ENCODE measurements at regions not wholly inside any gene's neighbourhood (a gene's known extent, or its start where the extent isn't known, plus 50 kb on each side); places are given as distances from the start of the nearest gene placed in this dataset.
"Not testable (repeated sequence)": the region's sequence is repeated elsewhere in the genome, so short reads cannot be mapped to it uniquely, and the experiment has no call there.

- no peak overlapping the region for H2AFZ ChIP-seq (ENCODE audit: low read length)
- H3K4me3 ChIP-seq (ENCODE audit: insufficient read depth, low read length), result no peak overlapping the region
- no peak for DNase-seq (ENCODE audit: insufficient read length, low spot score, missing footprints)
- no peaks in the 10 kb centered on the region for H3K4me1 ChIP-seq (ENCODE audit: insufficient read depth, low read length)
- no peaks in the 10 kb centered on the region for H3K9me3 ChIP-seq (ENCODE audit: low read depth, low read length)
- no peaks in the 10 kb centered on the region for H4K20me1 ChIP-seq (ENCODE audit: insufficient read depth, low read length)
- H3K4me2 ChIP-seq (ENCODE audit: insufficient read depth, low read length), result no peak overlapping the region
- no peaks in the 10 kb centered on the region for H3K27me3 ChIP-seq (ENCODE audit: insufficient read depth, low read length)
- H3K36me3 ChIP-seq (ENCODE audit: insufficient read depth, low read length), result no peaks in the 10 kb centered on the region
- TF ChIP-seq CTCF (IDR thresholded peaks at IDR 0.05; ENCODE audit: extremely low read depth, low read depth, low read length), result no peak
- H3K27ac ChIP-seq (ENCODE audit: low read depth, low read length), result no peak overlapping the region
- H3K79me2 ChIP-seq (ENCODE audit: insufficient read depth, low read length), result no peaks in the 10 kb centered on the region
These were observed 150.5 kb upstream of the DDIT4L start for GRCh38 chr4:100340512-100341485.

- Histone ChIP-seq H3K4me3 (ENCODE audit: insufficient read depth, low read length) (no peak overlapping the region), H3K9me3 (ENCODE audit: low read depth, low read length) (no peaks in the 10 kb centered on the region), H4K20me1 (ENCODE audit: insufficient read depth, low read length) (no peaks in the 10 kb centered on the region), H3K27ac (ENCODE audit: low read depth, low read length) (no peak overlapping the region), H3K4me1 (ENCODE audit: insufficient read depth, low read length) (no peaks in the 10 kb centered on the region), H3K27me3 (ENCODE audit: insufficient read depth, low read length) (no peaks in the 10 kb centered on the region), H3K4me2 (ENCODE audit: insufficient read depth, low read length) (no peak overlapping the region), H3K79me2 (ENCODE audit: insufficient read depth, low read length) (no peaks in the 10 kb centered on the region), H3K36me3 (ENCODE audit: insufficient read depth, low read length) (no peaks in the 10 kb centered on the region), H2AFZ (ENCODE audit: low read length) (no peak overlapping the region)
- DNase-seq (ENCODE audit: insufficient read length, low spot score, missing footprints), result no peak
- no peak for TF ChIP-seq CTCF (IDR thresholded peaks at IDR 0.05; ENCODE audit: extremely low read depth, low read depth, low read length)
These were observed 149.6 kb upstream of the DDIT4L start for GRCh38 chr4:100339870-100340269.

GRCh38 chr4:100333491-100333890 is 143.2 kb upstream of the DDIT4L start:
- H3K27ac ChIP-seq (ENCODE audit: low read depth, low read length); H3K4me2 ChIP-seq (ENCODE audit: insufficient read depth, low read length); H4K20me1 ChIP-seq (ENCODE audit: insufficient read depth, low read length); H3K4me1 ChIP-seq (ENCODE audit: insufficient read depth, low read length); H2AFZ ChIP-seq (ENCODE audit: low read length); H3K9me3 ChIP-seq (ENCODE audit: low read depth, low read length); H3K27me3 ChIP-seq (ENCODE audit: insufficient read depth, low read length); H3K79me2 ChIP-seq (ENCODE audit: insufficient read depth, low read length); H3K36me3 ChIP-seq (ENCODE audit: insufficient read depth, low read length); DNase-seq (ENCODE audit: insufficient read length, low spot score, missing footprints); H3K4me3 ChIP-seq (ENCODE audit: insufficient read depth, low read length): not testable (repeated sequence)

GRCh38 chr4:100317032-100317864 is 127.0 kb upstream of the DDIT4L start:
- no peak for DNase-seq (ENCODE audit: insufficient read length, low spot score, missing footprints)
- no peaks in the 10 kb centered on the region for H3K4me1 ChIP-seq (ENCODE audit: insufficient read depth, low read length)
- no peaks in the 10 kb centered on the region for H3K36me3 ChIP-seq (ENCODE audit: insufficient read depth, low read length)
- peak overlapping the region; percentile 21 for H3K4me3 ChIP-seq (ENCODE audit: insufficient read depth, low read length)
- no peaks in the 10 kb centered on the region for H3K9me3 ChIP-seq (ENCODE audit: low read depth, low read length)
- no peaks in the 10 kb centered on the region for H3K27me3 ChIP-seq (ENCODE audit: insufficient read depth, low read length)
- H2AFZ ChIP-seq (ENCODE audit: low read length), result peak overlapping the region; percentile 61
- H3K4me2 ChIP-seq (ENCODE audit: insufficient read depth, low read length), result peak overlapping the region; percentile 66
- no peak for TF ChIP-seq CTCF (IDR thresholded peaks at IDR 0.05; ENCODE audit: extremely low read depth, low read depth, low read length)
- H4K20me1 ChIP-seq (ENCODE audit: insufficient read depth, low read length), result no peaks in the 10 kb centered on the region
- H3K27ac ChIP-seq (ENCODE audit: low read depth, low read length), result no peak overlapping the region
- no peaks in the 10 kb centered on the region for H3K79me2 ChIP-seq (ENCODE audit: insufficient read depth, low read length)
